PC-3 (cell line): ENCODE measurements at regions not wholly inside any gene's neighbourhood (a gene's known extent, or its start where the extent isn't known, plus 50 kb on each side); places are given as distances from the start of the nearest gene placed in this dataset.
"Not testable (repeated sequence)": the region's sequence is repeated elsewhere in the genome, so short reads cannot be mapped to it uniquely, and the experiment has no call there.

Experiments
- ATAC-seq: fragments of 200-7000 bp; cut with Tn5 transposase; 2 replicates; pipeline ENCODE4 v1.9.1; 2020; ENCODE audit warnings: mild to moderate bottlenecking, moderate library complexity
- BruUV-seq: library from RNA; stranded (reverse); fragments of 400-500 nt; replicated peaks from 2 replicates; lab custom pipeline; 2021; lab: Mats Ljungman, UMichigan
- CTCF ChIA-PET: fragments of 300-600 bp; sonication (Branson Sonifier 250); formaldehyde crosslinking; loops from one replicate; lab custom pipeline; 2022; ENCODE audit warnings: antibody characterized with exemption; lab: Charles Lee
- POLR2A ChIA-PET: fragments of 300-600 bp; sonication (Branson Sonifier 250); formaldehyde crosslinking; loops from one replicate; lab custom pipeline; 2022; ENCODE audit warnings: antibody characterized with exemption; ENCODE audit not compliant: unreplicated experiment; lab: Charles Lee
- DNase-seq: peaks from one replicate; pipeline ENCODE4 v3.0.0-alpha.2; 2015
- H2AFZ ChIP-seq: fragments of 300-600 bp; sonication (generic); 2 replicates; pipeline ENCODE4 v1.6.0; 2016; ENCODE audit warnings: antibody characterized with exemption, low read length
- H3F3A ChIP-seq: fragments of 300-600 bp; sonication (generic); one replicate; pipeline ENCODE4 v1.6.0; 2017; ENCODE audit warnings: antibody characterized with exemption, low read length, control low read depth, mild to moderate bottlenecking; ENCODE audit not compliant: unreplicated experiment
- H3K27ac ChIP-seq: fragments of 300-600 bp; sonication (generic); 2 replicates; pipeline ENCODE4 v1.5.1; 2016; ENCODE audit warnings: mild to moderate bottlenecking, low read length
- H3K27me3 ChIP-seq: fragments of 300-600 bp; sonication (generic); 2 replicates; pipeline ENCODE4 v1.6.1; 2016; ENCODE audit warnings: low read length, mixed read lengths
- H3K36me3 ChIP-seq: fragments of 300-600 bp; sonication (generic); 2 replicates; pipeline ENCODE4 v1.6.1; 2016; ENCODE audit warnings: low read depth, mixed run types, low read length, mixed read lengths
- H3K4me1 ChIP-seq: fragments of 300-600 bp; sonication (generic); 2 replicates; pipeline ENCODE4 v1.5.1; 2016; ENCODE audit warnings: low read length; ENCODE audit not compliant: insufficient read depth
- H3K4me2 ChIP-seq: fragments of 300-600 bp; sonication (generic); 2 replicates; pipeline ENCODE4 v1.6.0; 2016; ENCODE audit warnings: low read length
- H3K4me3 ChIP-seq: fragments of 300-600 bp; sonication (generic); 2 replicates; pipeline ENCODE4 v1.5.1; 2016; ENCODE audit warnings: mild to moderate bottlenecking, low read length, mixed read lengths
- H3K79me2 ChIP-seq: fragments of 300-600 bp; sonication (generic); 2 replicates; pipeline ENCODE4 v1.6.1; 2017; ENCODE audit warnings: low read length, mixed read lengths
- H3K9ac ChIP-seq: fragments of 300-600 bp; sonication (generic); 2 replicates; pipeline ENCODE4 v1.6.0; 2016; ENCODE audit warnings: mild to moderate bottlenecking, low read length
- H3K9me2 ChIP-seq: fragments of 300-600 bp; sonication (generic); replicated peaks from 2 replicates; pipeline ENCODE4 v1.6.1; 2016; ENCODE audit warnings: mixed run types, low read length, mixed read lengths
- H3K9me3 ChIP-seq: fragments of 300-600 bp; sonication (generic); 2 replicates; pipeline ENCODE4 v1.6.1; 2016; ENCODE audit warnings: low read length, mixed read lengths
- H4K20me1 ChIP-seq: fragments of 300-600 bp; sonication (generic); 2 replicates; pipeline ENCODE4 v1.6.1; 2016; ENCODE audit warnings: low read length, mixed read lengths
- EZH2 ChIP-seq: fragments of 300-600 bp; sonication (generic); IDR thresholded peaks from one replicate; pipeline ENCODE4 v1.6.1; 2017; ENCODE audit warnings: antibody characterized with exemption, mild to moderate bottlenecking, low read length; ENCODE audit not compliant: unreplicated experiment
- EZH2phosphoT487 ChIP-seq: fragments of 300-600 bp; sonication (generic); IDR thresholded peaks from 2 replicates; pipeline ENCODE4 v1.6.1; 2018; ENCODE audit warnings: mild to moderate bottlenecking, antibody characterized with exemption, low read length, borderline replicate concordance
- intact Hi-C: fragments of 100-400 bp; cut with micrococcal nuclease; formaldehyde crosslinking; loops from 2 replicates; pipeline ENCODE4 v1.9.0; 2023
- TF ChIP-seq, protein P1 (sequence below): fragments of 300-600 bp; sonication (generic); conservative IDR thresholded peaks from 2 replicates; pipeline ENCODE4 v1.5.1; 2017; ENCODE audit warnings: antibody characterized with exemption, low read depth, mild to moderate bottlenecking, low read length

DNA sequence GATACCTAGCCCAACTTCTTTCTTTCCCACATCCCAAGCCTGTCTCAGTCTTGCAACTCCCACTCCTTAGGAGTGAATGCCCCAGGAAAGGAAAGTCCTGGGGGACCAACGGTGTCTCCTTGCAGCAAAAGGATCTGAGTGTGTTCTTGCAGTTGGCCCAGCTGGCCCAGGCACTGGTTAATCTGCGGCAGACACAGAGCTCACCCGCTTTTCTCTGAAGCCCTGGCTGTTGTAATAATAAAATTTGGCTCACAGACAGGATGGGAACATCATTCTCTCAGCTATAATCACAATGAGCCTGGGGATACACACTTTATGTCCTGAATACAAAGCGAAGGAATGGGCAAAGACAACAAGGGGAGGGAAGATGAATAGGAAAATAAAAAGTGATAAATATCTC is 185.6 kb upstream of the ADRA1D start:
- ATAC-seq, result no peak
- no peak overlapping the region for H3K4me2 ChIP-seq
- H3K4me1 ChIP-seq, result no peaks in the 10 kb centered on the region
- POLR2A ChIA-PET, result interaction anchor here (0.6 kb wide), 1 partner anchor 49 kb away, joined by 13 read pairs; no protein-coding TSS in a partner anchor
- H3K9me2 ChIP-seq, result no peaks in the 10 kb centered on the region
- H3K27ac ChIP-seq, result no peak overlapping the region
- H3F3A ChIP-seq, result no peaks in the 10 kb centered on the region
- CTCF ChIA-PET, result no interaction called here
- TF ChIP-seq, protein P1, sequence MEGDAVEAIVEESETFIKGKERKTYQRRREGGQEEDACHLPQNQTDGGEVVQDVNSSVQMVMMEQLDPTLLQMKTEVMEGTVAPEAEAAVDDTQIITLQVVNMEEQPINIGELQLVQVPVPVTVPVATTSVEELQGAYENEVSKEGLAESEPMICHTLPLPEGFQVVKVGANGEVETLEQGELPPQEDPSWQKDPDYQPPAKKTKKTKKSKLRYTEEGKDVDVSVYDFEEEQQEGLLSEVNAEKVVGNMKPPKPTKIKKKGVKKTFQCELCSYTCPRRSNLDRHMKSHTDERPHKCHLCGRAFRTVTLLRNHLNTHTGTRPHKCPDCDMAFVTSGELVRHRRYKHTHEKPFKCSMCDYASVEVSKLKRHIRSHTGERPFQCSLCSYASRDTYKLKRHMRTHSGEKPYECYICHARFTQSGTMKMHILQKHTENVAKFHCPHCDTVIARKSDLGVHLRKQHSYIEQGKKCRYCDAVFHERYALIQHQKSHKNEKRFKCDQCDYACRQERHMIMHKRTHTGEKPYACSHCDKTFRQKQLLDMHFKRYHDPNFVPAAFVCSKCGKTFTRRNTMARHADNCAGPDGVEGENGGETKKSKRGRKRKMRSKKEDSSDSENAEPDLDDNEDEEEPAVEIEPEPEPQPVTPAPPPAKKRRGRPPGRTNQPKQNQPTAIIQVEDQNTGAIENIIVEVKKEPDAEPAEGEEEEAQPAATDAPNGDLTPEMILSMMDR, result no peak
- TF ChIP-seq EZH2 (no peak), EZH2phosphoT487 (no peak)
- H3K4me3 ChIP-seq, result no peak overlapping the region
- no peak for DNase-seq
- no peaks in the 10 kb centered on the region for H4K20me1 ChIP-seq
- no peaks in the 10 kb centered on the region for H3K79me2 ChIP-seq
- no peaks in the 10 kb centered on the region for H3K9me3 ChIP-seq
- no peaks in the 10 kb centered on the region for H3K27me3 ChIP-seq
- H3K36me3 ChIP-seq, result no peaks in the 10 kb centered on the region
- no peak overlapping the region for H3K9ac ChIP-seq
- intact Hi-C loops, result no loop called here
- H2AFZ ChIP-seq, result no peak overlapping the region
- no TSS peak for BruUV-seq

DNA sequence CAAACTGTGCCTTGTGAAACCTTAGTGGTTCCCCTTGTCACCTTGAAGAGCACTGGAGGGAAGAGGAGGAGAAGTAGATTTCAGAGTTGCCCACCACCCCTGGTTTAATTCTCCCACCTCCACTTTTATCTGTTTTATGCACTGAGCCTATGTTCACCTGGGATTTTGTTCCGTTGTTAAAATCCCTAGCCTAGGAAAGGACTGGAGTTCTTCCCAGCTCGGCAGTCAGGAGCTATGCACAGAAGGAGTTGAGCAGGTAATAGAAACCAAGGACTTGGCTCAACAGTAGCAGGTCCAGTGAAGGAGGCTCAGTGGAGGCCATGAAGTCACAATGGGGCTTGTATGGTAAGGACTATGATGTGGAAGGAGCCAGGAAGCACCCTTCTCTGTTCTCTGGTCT is 182.4 kb upstream of the ADRA1D start:
- Histone ChIP-seq H3K4me1 (no peaks in the 10 kb centered on the region), H2AFZ (no peak overlapping the region), H3K4me3 (no peak overlapping the region), H3K9ac (no peak overlapping the region), H3K4me2 (no peak overlapping the region), H3K27ac (no peak overlapping the region), H3K36me3 (no peaks in the 10 kb centered on the region), H3F3A (no peaks in the 10 kb centered on the region), H3K27me3 (no peaks in the 10 kb centered on the region), H3K79me2 (no peaks in the 10 kb centered on the region), H4K20me1 (no peaks in the 10 kb centered on the region), H3K9me2 (no peaks in the 10 kb centered on the region), H3K9me3 (no peaks in the 10 kb centered on the region)
- no TSS peak for BruUV-seq
- CTCF ChIA-PET, result no interaction called here
- TF ChIP-seq EZH2phosphoT487 (no peak), EZH2 (no peak)
- TF ChIP-seq, protein P1, result no peak
- ATAC-seq, result no peak
- DNase-seq, result no peak
- POLR2A ChIA-PET, result no interaction called here
- intact Hi-C loops, result no loop called here

DNA sequence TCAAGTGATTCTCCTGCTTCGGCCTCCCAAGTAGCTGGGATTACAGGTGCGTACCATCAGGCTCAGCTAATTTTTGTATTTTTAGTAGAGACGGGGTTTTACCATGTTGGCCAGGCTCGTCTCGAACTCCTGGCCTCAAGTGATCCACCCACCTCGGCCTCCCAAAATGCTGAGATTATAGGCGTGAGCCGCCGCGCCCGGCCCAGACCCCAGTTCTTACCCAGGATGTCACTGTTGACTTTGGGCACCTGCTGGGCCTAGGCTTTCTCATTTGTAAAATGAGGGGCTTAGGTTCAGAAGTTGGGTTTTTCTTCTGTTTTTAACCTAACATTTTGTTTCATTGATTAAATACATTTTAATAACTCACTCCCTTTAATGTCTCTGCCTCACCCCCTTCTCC is 181.7 kb upstream of the ADRA1D start:
- H3K9me2 ChIP-seq, CTCF ChIA-PET, H3K4me1 ChIP-seq, H3K36me3 ChIP-seq, POLR2A ChIA-PET, H3K27ac ChIP-seq, H3K9ac ChIP-seq, H2AFZ ChIP-seq, DNase-seq, H3K79me2 ChIP-seq, intact Hi-C loops, H3K4me2 ChIP-seq, BruUV-seq, H4K20me1 ChIP-seq, H3K9me3 ChIP-seq, H3F3A ChIP-seq, ATAC-seq, H3K27me3 ChIP-seq, H3K4me3 ChIP-seq: not testable (repeated sequence)
